ENCODE measurements at regions not wholly inside any gene's neighbourhood (a gene's known extent, or its start where the extent isn't known, plus 50 kb on each side); places are given as distances from the start of the nearest gene placed in this dataset.

DNA sequence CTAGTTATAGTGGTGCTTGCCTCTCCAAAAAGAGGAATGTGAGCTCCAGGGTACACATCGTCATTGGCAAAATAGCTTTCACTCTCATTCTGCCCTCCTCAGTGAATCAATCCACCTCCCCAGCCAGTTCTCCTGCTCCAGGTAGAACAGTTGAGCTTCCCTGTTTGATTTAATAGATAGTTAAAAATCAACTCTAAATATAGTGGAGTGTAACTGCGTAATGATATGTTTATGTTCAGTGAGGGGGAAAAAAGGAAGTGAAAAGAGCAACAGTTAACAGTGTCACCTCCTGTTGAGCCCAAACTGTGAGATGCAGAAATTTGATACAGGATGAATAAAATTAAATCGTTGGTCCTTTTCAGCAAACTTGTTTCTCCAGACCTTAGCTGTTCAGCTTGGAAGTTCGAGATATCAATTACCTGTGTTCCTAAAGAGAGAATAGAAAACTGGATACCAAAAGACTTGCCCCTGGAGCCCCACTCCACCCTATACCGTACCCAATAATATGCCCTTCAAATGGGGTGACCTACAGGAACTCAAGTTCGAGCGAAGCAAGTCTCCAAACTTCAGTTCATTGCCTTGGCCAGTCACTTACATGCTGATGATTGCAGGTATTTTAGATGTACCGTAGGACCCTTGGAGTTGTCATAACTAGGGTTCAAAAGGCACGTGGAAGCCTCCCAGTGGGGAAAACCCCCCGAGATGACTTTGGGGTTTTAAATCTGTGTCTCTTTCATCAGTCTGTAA lies 708.4 kb downstream of the RNF144A start:
- peaks cover 5% of the 10 kb centered on the region for H3F3A ChIP-seq (ENCODE audit: insufficient read depth)
- no peaks in the 10 kb centered on the region for H4K20me1 ChIP-seq (ENCODE audit: insufficient read depth)
- H3K4me3 ChIP-seq: no peak overlapping the region
- 66 to 67% methylated on average over 10 of the region's 10 CpGs for WGBS, 2 experiments (ENCODE audit: low coverage in 1 of 2, low lambda C conversion rate in 2 of 2, missing lambda C conversion rate in 2 of 2)
- in situ Hi-C loops (cut with MboI): no loop called here
- H3K9me3 ChIP-seq (ENCODE audit: low read depth): no peaks in the 10 kb centered on the region
- no peaks in the 10 kb centered on the region for H3K9me2 ChIP-seq (ENCODE audit: insufficient read depth)
- TF ChIP-seq EZH2 (IDR thresholded peaks at IDR 0.05; ENCODE audit: insufficient read depth, poor library complexity, severe bottlenecking): no peak
- TF ChIP-seq EZH2phosphoT487 (IDR thresholded peaks at IDR 0.05; ENCODE audit: insufficient read depth, low read depth): no peak
- no peak overlapping the region for H3K4me2 ChIP-seq (ENCODE audit: unreplicated experiment)
- no peak for DNase-seq
- H2AFZ ChIP-seq: no peak overlapping the region
- H3K79me2 ChIP-seq (ENCODE audit: insufficient read depth): no peaks in the 10 kb centered on the region
- H3K27ac ChIP-seq: no peak overlapping the region
- H3K4me1 ChIP-seq (ENCODE audit: insufficient read depth): peaks cover 20% of the 10 kb centered on the region
- no peaks in the 10 kb centered on the region for H3K27me3 ChIP-seq (replicated peaks; ENCODE audit: insufficient read depth)
- no peak overlapping the region for H3K9ac ChIP-seq
- H3K36me3 ChIP-seq (ENCODE audit: low read depth): no peaks in the 10 kb centered on the region

- Histone ChIP-seq H3K9me3 (ENCODE audit: low read depth) (no peaks in the 10 kb centered on the region), H3K4me2 (ENCODE audit: unreplicated experiment) (no peak overlapping the region), H3K9ac (no peak overlapping the region), H3K36me3 (ENCODE audit: low read depth) (no peaks in the 10 kb centered on the region), H3K4me1 (ENCODE audit: insufficient read depth) (peaks cover 14% of the 10 kb centered on the region), H4K20me1 (ENCODE audit: insufficient read depth) (no peaks in the 10 kb centered on the region), H3K79me2 (ENCODE audit: insufficient read depth) (no peaks in the 10 kb centered on the region), H3K9me2 (ENCODE audit: insufficient read depth) (no peaks in the 10 kb centered on the region), H3K4me3 (no peak overlapping the region), H3F3A (ENCODE audit: insufficient read depth) (no peaks in the 10 kb centered on the region), H3K27me3 (replicated peaks; ENCODE audit: insufficient read depth) (no peaks in the 10 kb centered on the region), H2AFZ (no peak overlapping the region), H3K27ac (no peak overlapping the region)
- TF ChIP-seq EZH2phosphoT487 (IDR thresholded peaks at IDR 0.05; ENCODE audit: insufficient read depth, low read depth) (no peak), EZH2 (IDR thresholded peaks at IDR 0.05; ENCODE audit: insufficient read depth, poor library complexity, severe bottlenecking) (no peak)
- in situ Hi-C loops (cut with MboI): no loop called here
- DNase-seq: no peak
- 65 to 70% methylated on average over 6 of the region's 6 CpGs for WGBS, 2 experiments (ENCODE audit: low coverage in 1 of 2, low lambda C conversion rate in 2 of 2, missing lambda C conversion rate in 2 of 2)
Measured at GRCh38 chr2:7626139-7626537, 708.9 kb downstream of the RNF144A start.

DNA sequence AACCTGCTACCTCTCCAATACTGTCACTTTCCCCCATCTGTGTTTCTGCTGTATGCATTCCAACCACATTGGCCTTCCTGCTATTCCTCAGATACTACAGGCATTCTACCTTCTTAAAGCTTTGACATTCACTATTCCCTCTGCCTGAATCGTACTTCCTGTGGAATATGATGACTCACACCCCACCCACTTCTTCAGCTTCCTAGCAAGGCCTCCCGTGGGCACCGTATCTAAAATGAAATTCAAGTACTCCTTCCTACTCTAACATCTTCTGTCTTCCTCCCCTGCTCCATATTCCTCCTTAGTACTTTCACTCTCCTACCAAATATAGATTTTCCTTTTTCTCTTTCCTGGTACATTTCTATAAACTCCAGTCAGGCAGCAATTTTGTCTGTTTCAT lies 710.4 kb downstream of the RNF144A start:
- DNase-seq: peak; percentile 72
- H3F3A ChIP-seq (ENCODE audit: insufficient read depth): no peaks in the 10 kb centered on the region
- TF ChIP-seq EZH2 (IDR thresholded peaks at IDR 0.05; ENCODE audit: insufficient read depth, poor library complexity, severe bottlenecking) (no peak), EZH2phosphoT487 (IDR thresholded peaks at IDR 0.05; ENCODE audit: insufficient read depth, low read depth) (no peak)
- peaks cover 11% of the 10 kb centered on the region for H3K4me1 ChIP-seq (ENCODE audit: insufficient read depth)
- in situ Hi-C loops (cut with MboI): no loop called here
- no peaks in the 10 kb centered on the region for H3K36me3 ChIP-seq (ENCODE audit: low read depth)
- no peaks in the 10 kb centered on the region for H3K9me3 ChIP-seq (ENCODE audit: low read depth)
- no peak overlapping the region for H3K4me3 ChIP-seq
- peak overlapping the region; percentile 55 for H2AFZ ChIP-seq
- no peaks in the 10 kb centered on the region for H3K27me3 ChIP-seq (replicated peaks; ENCODE audit: insufficient read depth)
- H3K79me2 ChIP-seq (ENCODE audit: insufficient read depth): no peaks in the 10 kb centered on the region
- no peak overlapping the region for H3K4me2 ChIP-seq (ENCODE audit: unreplicated experiment)
- 21 to 25% methylated on average over 3 of the region's 3 CpGs for WGBS, 2 experiments (ENCODE audit: low coverage in 1 of 2, low lambda C conversion rate in 2 of 2, missing lambda C conversion rate in 2 of 2)
- no peak overlapping the region for H3K9ac ChIP-seq
- no peaks in the 10 kb centered on the region for H4K20me1 ChIP-seq (ENCODE audit: insufficient read depth)
- H3K27ac ChIP-seq: no peak overlapping the region
- no peaks in the 10 kb centered on the region for H3K9me2 ChIP-seq (ENCODE audit: insufficient read depth)

GRCh38 chr2:7632420-7632819 lies 715.2 kb downstream of the RNF144A start:
- in situ Hi-C loops (cut with MboI): no loop called here

More at GRCh38 chr2:7632420-7632819, 715.2 kb downstream of the RNF144A start:
- Histone ChIP-seq H3K27ac (no peak overlapping the region), H4K20me1 (ENCODE audit: insufficient read depth) (no peaks in the 10 kb centered on the region), H2AFZ (no peak overlapping the region), H3K4me2 (ENCODE audit: unreplicated experiment) (no peak overlapping the region), H3K4me1 (ENCODE audit: insufficient read depth) (peaks cover 6% of the 10 kb centered on the region), H3K27me3 (replicated peaks; ENCODE audit: insufficient read depth) (peaks cover 9% of the 10 kb centered on the region; the same call in 1 of the 2 replicates), H3K9ac (no peak overlapping the region), H3K9me2 (ENCODE audit: insufficient read depth) (no peaks in the 10 kb centered on the region), H3F3A (ENCODE audit: insufficient read depth) (no peaks in the 10 kb centered on the region), H3K4me3 (no peak overlapping the region), H3K79me2 (ENCODE audit: insufficient read depth) (no peaks in the 10 kb centered on the region), H3K36me3 (ENCODE audit: low read depth) (no peaks in the 10 kb centered on the region), H3K9me3 (ENCODE audit: low read depth) (no peaks in the 10 kb centered on the region)
- no peak for DNase-seq
- no peak for TF ChIP-seq EZH2phosphoT487 (IDR thresholded peaks at IDR 0.05; ENCODE audit: insufficient read depth, low read depth)
- no peak for TF ChIP-seq EZH2 (IDR thresholded peaks at IDR 0.05; ENCODE audit: insufficient read depth, poor library complexity, severe bottlenecking)
- WGBS, 2 experiments (ENCODE audit: low coverage in 1 of 2, low lambda C conversion rate in 2 of 2, missing lambda C conversion rate in 2 of 2): 70 to 73% methylated on average over 4 of the region's 4 CpGs

Data from GM23248 (cell line).